GM18508 (cell line): ENCODE measurements at regions not wholly inside any gene's neighbourhood (a gene's known extent, or its start where the extent isn't known, plus 50 kb on each side); places are given as distances from the start of the nearest gene placed in this dataset.

Experiments used
- ATAC-seq: cut with Tn5 transposase; IDR thresholded peaks from one replicate; pipeline ENCODE4 v1.9.1; 2021; ENCODE audit warnings: moderate number of reproducible peaks; ENCODE audit not compliant: insufficient read depth, unreplicated experiment

DNA sequence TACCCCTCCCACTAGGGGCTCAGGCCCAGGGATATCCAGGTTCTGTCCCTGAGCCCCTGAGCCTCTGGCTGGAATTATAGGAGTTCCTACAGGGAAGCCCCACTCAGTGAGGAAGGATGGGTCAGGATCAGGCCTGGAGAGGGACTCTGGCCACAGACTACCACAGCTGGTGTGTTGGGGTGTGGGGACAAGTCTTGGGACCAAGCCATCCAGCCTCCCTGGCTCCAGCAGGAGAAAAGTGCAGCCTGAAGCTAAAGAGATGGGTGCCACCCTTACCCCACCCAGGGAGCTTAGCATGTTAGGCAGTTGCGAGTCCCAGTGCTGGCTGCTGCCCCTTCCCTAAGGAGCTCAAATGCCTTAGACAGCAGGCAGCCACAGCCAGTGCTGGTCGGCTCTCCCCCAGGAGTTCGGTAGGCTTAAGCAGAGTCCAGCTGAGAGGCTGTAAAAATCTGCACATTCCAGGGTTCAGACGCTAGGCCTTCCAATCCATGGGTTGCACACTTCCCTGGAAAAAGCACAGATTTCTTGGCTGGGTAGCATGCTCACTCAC is 96.2 kb upstream of the CYYR1 start:
- no peak for ATAC-seq

DNA sequence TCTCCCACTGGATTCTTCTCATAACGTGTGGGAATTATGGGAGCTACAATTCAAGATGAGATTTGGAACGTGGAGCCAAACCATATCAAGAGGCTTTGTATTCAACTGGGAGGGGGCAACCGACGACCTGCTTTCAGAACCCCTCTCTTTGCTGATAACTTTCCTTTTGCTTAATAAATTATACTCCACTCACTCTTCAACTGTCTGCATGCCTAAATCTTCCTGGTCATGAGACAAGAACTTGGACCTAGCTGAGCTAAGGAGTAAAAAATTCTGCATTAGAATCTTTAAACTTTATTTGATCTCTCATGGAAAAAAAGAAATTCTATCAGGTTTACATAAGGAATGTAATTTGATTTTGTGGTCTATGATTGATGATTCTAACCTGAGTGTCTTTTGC is 86.7 kb upstream of the CYYR1 start:
- ATAC-seq, result no peak

DNA sequence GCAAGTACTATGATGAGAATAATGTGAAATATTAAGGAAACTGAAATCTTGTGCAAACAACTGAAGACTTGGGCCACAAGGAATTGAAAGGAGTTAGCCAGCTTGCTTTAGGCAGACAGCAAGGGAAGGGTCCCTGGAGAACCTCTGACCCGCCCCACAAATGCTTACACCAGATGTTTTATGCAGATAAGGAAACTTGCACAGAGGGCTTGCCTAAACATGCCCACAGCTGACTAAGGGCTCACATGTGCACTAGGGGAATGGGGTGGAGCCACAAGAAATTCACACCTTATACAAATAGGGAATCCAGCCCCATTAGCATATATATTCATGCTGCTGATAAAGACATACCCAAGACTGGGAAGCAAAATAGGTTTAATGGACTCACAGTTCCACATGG is 86.1 kb upstream of the CYYR1 start:
- ATAC-seq, result no peak

DNA sequence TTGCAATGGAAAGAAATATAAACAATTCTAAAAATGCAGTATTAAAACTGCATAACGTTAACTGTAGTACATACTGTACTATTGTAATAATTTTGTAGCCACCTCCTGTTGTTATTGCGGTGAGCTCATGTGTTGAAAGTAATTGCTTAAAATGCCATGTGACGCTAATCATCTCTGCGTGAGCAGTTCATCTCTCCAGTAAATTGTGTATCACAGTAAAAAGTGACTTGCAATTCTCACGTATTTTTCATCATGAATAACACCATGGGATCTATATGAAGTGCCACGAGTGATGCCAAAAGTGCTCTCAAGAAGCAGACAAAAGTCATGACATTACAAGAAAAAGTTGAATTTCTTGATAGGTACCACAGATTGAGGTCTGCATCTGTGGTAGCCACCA is 82.4 kb upstream of the CYYR1 start:
- no peak for ATAC-seq

DNA sequence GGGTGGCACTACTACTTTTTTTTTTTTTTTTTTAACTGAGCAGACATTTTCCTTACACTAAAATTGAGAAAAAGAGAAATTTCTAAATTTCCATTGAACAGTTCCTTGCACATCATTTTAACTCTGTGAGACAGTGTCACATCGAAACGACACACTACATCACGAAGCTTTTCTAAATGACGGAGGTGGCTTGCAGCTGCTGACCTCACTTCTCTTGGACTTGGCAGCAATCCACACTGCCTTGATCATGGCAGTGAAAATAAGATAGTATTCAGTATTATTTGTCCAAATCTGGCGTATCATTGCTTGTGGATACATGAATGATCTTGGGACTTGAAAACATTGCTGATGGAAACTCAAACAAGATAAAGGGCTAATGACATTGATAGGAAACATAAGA is 80.3 kb upstream of the CYYR1 start:
- ATAC-seq, result no peak

DNA sequence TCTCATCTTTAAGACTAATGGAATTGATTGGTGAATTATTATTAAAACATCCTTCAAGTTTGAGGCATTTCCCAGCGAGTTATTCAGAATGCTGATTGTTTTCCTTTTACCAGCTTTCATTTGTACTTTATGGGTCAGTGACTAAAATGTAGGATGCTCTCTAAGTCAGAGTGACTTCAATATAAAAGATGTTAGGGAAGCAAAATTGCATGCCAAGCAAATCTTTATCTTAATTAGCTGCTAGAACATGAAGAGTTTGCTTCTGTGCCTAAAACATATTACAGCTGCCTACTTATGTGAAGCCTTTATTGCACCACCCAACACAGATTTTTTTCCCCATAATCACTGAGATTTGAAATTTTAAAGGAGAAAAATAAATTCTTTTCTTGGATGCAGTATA is 79.8 kb upstream of the CYYR1 start:
- ATAC-seq, result no peak

DNA sequence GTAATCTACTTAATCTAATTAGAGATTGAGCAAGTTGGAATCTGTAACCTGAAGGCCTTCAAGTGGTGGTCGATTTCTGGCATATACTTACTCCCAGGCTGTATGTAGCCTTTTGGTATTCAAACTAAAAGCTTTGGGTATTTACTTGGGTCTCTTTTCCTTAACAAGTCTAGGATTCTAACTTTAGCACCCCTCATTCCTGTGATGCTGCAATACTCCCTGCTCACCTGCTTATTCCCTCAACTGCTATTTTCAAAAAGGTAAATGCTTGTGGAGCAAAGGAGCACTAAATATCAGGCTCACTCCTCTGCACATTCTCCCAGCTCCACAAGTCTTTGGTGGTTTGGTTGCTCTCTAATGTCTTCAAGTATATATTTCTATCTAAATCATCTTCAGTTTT is 68.0 kb upstream of the CYYR1 start:
- ATAC-seq, result no peak

DNA sequence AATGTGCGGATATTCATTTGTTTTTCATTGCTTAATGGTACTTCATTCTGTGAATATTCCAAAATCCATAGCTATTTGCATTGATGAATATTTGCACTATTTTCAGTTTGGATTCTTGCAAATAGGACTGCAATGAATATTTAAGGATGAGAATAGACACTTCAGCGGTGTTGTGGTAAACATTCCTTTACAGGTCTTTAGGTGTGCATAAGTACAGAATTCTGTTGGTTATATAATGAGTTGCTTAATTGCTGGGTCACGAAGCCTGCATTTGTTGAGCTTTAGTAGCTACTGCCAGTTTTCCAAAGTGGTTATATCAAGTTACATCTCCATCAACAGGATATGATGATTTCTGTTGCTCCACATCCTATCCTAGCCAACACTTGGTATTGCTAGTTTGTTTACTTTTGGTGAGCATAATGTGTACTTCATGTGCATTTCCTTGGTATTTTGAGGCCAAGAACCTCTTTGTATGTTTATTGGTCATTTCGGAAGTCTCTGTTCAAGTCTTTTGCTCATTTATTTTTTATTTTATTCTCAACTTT is 64.2 kb upstream of the CYYR1 start:
- no peak for ATAC-seq

DNA sequence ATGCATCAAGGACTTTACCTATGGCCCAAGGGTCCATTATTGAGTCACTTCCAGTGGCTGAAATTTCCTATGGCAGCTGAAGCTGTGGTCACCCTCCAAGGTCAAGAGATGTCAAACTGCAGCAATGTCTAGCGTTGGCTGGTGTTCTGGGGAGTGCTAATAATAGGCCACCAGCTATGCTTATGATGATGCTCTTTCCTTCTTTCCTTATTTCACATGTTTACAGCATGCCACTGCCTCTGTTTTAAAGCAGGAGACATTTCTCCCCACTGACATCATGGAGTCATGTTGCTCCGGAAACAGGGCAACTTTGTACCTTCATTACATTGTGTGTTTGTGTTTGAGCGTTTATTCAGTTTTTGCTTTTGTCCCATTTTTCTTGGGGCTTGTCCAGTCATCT is 62.6 kb upstream of the CYYR1 start:
- ATAC-seq, result no peak

DNA sequence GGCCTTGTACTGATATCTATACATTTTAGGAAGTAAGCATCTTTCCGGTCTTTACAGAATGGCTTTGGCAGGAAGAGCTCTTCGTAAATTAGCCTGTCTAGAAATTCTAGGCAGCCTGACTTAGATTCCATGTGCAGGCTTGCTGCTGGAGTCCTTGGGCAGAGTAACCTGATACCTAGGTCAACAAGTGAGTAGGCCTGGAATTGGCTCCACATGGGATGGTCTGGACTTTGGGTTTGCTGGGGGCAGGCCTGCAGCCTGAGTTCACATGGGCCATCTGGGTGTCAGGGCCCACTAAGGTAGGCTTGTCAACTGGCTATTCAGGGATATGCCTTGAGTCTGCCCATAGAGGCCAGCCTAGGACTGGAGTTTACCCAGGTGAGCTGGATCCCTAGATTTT is 59.6 kb upstream of the CYYR1 start:
- no peak for ATAC-seq

DNA sequence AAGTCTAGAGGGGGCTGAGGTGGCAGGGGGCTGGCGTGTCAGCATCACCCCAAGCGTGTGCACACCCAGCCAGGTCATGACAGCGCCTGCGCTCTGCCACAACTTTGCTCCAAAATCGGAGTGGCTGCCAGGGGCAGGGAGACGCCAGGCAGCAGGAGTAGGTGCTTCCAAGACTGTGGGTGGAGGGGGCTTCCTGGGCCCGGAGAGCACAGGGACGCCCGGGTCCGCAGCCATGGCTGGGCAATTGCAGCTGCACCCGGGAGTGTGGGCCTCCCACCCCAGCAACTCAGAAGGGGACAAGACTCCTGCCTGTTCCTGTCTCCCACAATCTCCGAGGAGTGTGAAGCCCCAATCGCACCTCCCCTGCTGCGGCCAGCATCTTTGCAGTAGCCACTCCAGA is 53.1 kb upstream of the CYYR1 start:
- ATAC-seq, result no peak

DNA sequence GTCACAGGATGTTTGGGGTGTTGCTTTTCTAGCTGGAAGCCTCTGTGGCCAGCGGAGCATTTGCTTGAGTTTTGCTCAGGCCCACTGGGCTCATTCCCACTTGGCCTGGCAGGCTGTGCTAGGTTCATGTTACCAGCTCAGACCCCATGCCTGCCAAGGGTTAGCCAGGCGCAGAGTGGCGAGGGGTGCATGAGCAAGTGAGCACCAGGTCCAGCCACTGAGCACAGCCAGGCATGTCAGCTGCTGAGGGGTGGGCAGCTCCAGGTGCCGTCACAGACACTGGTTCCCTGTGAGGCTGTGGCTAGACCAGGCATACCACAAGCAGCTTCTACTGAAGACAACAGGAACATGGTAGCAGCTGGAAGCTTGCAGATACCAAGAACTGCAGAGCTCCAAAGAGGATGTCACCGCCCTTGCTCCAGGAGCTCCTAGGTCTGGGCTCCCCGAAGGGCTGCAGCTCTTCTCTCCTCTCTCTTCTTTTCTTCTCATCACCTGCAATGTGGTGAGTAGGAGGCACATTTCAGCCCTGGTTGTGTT is 52.0 kb upstream of the CYYR1 start:
- no peak for ATAC-seq
